ENCODE measurements at regions not wholly inside any gene's neighbourhood (a gene's known extent, or its start where the extent isn't known, plus 50 kb on each side); places are given as distances from the start of the nearest gene placed in this dataset.

- H3K9me3 Mint-ChIP-seq: peaks cover 5% of the 10 kb centered on the region
- peaks cover 5% of the 10 kb centered on the region in 2 experiments for H3K27me3 ChIP-seq (ENCODE audit: control insufficient read depth in 1 of 2, insufficient read depth in 2 of 2, low read length in 2 of 2)
- no peak overlapping the region for H3K4me3 Mint-ChIP-seq
- CTCF ChIA-PET: no interaction called here
- H3K27ac ChIP-seq (ENCODE audit: low read depth in 1 of 2, low read length in 2 of 2): no peak overlapping the region
- ATAC-seq (ENCODE audit: poor library complexity): no peak
- H3K9me3 ChIP-seq (ENCODE audit: control insufficient read depth in 1 of 2, insufficient read depth in 1 of 2, low read length in 2 of 2): peaks cover 5 to 6% of the 10 kb centered on the region in 2 experiments
- no peak overlapping the region for H3K27ac Mint-ChIP-seq
- H3K27me3 Mint-ChIP-seq: peaks cover 29% of the 10 kb centered on the region
- intact Hi-C loops (cut with DNase I, micrococcal nuclease): no loop called here
- H3K4me1 ChIP-seq (ENCODE audit: insufficient read depth, low read length): no peaks in the 10 kb centered on the region
- POLR2A ChIA-PET: no interaction called here
- no peaks in the 10 kb centered on the region for H3K36me3 ChIP-seq (ENCODE audit: insufficient read depth, low read length)
- H3K36me3 Mint-ChIP-seq (ENCODE audit: low read depth): peaks cover 4% of the 10 kb centered on the region
- no peak overlapping the region for H3K4me3 ChIP-seq (ENCODE audit: low read length)
- no peaks in the 10 kb centered on the region for H3K4me1 Mint-ChIP-seq (ENCODE audit: low read depth)
- TF ChIP-seq, protein P1, sequence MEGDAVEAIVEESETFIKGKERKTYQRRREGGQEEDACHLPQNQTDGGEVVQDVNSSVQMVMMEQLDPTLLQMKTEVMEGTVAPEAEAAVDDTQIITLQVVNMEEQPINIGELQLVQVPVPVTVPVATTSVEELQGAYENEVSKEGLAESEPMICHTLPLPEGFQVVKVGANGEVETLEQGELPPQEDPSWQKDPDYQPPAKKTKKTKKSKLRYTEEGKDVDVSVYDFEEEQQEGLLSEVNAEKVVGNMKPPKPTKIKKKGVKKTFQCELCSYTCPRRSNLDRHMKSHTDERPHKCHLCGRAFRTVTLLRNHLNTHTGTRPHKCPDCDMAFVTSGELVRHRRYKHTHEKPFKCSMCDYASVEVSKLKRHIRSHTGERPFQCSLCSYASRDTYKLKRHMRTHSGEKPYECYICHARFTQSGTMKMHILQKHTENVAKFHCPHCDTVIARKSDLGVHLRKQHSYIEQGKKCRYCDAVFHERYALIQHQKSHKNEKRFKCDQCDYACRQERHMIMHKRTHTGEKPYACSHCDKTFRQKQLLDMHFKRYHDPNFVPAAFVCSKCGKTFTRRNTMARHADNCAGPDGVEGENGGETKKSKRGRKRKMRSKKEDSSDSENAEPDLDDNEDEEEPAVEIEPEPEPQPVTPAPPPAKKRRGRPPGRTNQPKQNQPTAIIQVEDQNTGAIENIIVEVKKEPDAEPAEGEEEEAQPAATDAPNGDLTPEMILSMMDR (IDR thresholded peaks at IDR 0.05): no peak
- DNase-seq: no peak
These were observed 82.7 kb downstream of the SDR9C7 start for GRCh38 chr12:56851462-56851861.

GRCh38 chr12:56840922-56841321 is 77.8 kb downstream of the HSD17B6 start:
- Mint-ChIP-seq H3K27me3 (peaks cover 7% of the 10 kb centered on the region), H3K36me3 (ENCODE audit: low read depth) (no peaks in the 10 kb centered on the region), H3K4me3 (no peak overlapping the region), H3K4me1 (ENCODE audit: low read depth) (peaks cover 15% of the 10 kb centered on the region), H3K27ac (no peak overlapping the region), H3K9me3 (no peaks in the 10 kb centered on the region)
- POLR2A ChIA-PET: no interaction called here
- Histone ChIP-seq H3K36me3 (ENCODE audit: insufficient read depth, low read length) (no peaks in the 10 kb centered on the region), H3K27me3 (ENCODE audit: control insufficient read depth in 1 of 2, insufficient read depth in 2 of 2, low read length in 2 of 2) (no peaks in the 10 kb centered on the region), H3K27ac (ENCODE audit: low read depth in 1 of 2, low read length in 2 of 2) (no peak overlapping the region), H3K4me1 (ENCODE audit: insufficient read depth, low read length) (peaks cover 11% of the 10 kb centered on the region), H3K4me3 (ENCODE audit: low read length) (no peak overlapping the region), H3K9me3 (ENCODE audit: control insufficient read depth in 1 of 2, insufficient read depth in 1 of 2, low read length in 2 of 2) (no peaks in the 10 kb centered on the region)
- CTCF ChIA-PET: no interaction called here
- intact Hi-C loops (cut with DNase I, micrococcal nuclease): no loop called here
- TF ChIP-seq, protein P1 (IDR thresholded peaks at IDR 0.05): no peak
- no peak for DNase-seq
- ATAC-seq (ENCODE audit: poor library complexity): no peak

DNA sequence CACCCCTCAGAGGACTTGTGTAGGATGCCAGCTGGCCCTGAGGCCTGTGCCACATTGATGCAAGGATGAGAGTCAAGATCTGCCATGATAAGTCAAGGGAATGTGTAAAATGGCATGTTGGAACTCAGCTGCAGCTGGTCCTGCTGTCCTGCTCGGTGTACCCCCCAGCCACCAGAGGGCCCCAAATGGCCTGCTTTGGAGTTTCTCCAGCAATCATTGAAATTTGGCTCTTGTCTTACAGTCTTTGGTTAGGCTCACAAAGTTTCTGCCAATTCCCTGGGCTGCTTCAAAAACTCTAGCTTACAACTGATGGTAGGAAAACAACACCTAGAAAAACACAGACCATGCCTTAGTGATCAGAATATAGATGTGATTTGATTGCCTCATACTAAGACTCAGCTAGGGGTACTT is 76.8 kb downstream of the HSD17B6 start:
- no peak overlapping the region for H3K27ac ChIP-seq (ENCODE audit: low read depth in 1 of 2, low read length in 2 of 2)
- ChIA-PET CTCF (no interaction called here), POLR2A (no interaction called here)
- TF ChIP-seq, protein P1 (IDR thresholded peaks at IDR 0.05): no peak
- ATAC-seq (ENCODE audit: poor library complexity) (no peak), DNase-seq (peak in 7 of 14 experiments; percentile 6 to 38 (median 25))
- no peaks in the 10 kb centered on the region for H3K36me3 Mint-ChIP-seq (ENCODE audit: low read depth)
- H3K4me1 ChIP-seq (ENCODE audit: insufficient read depth, low read length): peaks cover 11% of the 10 kb centered on the region
- H3K4me1 Mint-ChIP-seq (ENCODE audit: low read depth): peaks cover 15% of the 10 kb centered on the region
- H3K9me3 ChIP-seq (ENCODE audit: control insufficient read depth in 1 of 2, insufficient read depth in 1 of 2, low read length in 2 of 2): no peaks in the 10 kb centered on the region
- no peaks in the 10 kb centered on the region for H3K9me3 Mint-ChIP-seq
- no peak overlapping the region for H3K4me3 Mint-ChIP-seq
- H3K27me3 Mint-ChIP-seq: no peaks in the 10 kb centered on the region
- intact Hi-C loops (cut with DNase I, micrococcal nuclease): loop anchor here in 1 of 2 experiments (5.0 kb wide), 1 partner anchor 147 kb away; no protein-coding TSS in a partner anchor
- H3K27ac Mint-ChIP-seq: no peak overlapping the region
- H3K36me3 ChIP-seq (ENCODE audit: insufficient read depth, low read length): no peaks in the 10 kb centered on the region
- H3K27me3 ChIP-seq (ENCODE audit: control insufficient read depth in 1 of 2, insufficient read depth in 2 of 2, low read length in 2 of 2): no peaks in the 10 kb centered on the region
- no peak overlapping the region for H3K4me3 ChIP-seq (ENCODE audit: low read length)

Data from CD4-positive, alpha-beta T cell (primary cell).